Stimulated activated CD4-positive, alpha-beta T cell treated with anti-CD3 and anti-CD28 coated beads, Interleukin-12 subunit alpha, Interleukin-12 subunit beta, amount 100 ng/mL, for 48 hours (primary cell): ENCODE measurements at regions not wholly inside any gene's neighbourhood (a gene's known extent, or its start where the extent isn't known, plus 50 kb on each side); places are given as distances from the start of the nearest gene placed in this dataset.
"Not testable (repeated sequence)": the region's sequence is repeated elsewhere in the genome, so short reads cannot be mapped to it uniquely, and the experiment has no call there.

ENCODE experiments used
- DNase-seq, 3 donors: peaks; one replicate each; pipeline ENCODE4 v3.0.0-alpha.2; 2020; ENCODE audit warnings: low read depth in 2 of 3, low spot score in 1 of 3

- DNase-seq, result no peak
Observed at GRCh38 chr5:124515497-124516245, 230.8 kb downstream of the ZNF608 start.

- DNase-seq, result no peak
Observed at GRCh38 chr5:124514956-124515355, 231.5 kb downstream of the ZNF608 start.

GRCh38 chr5:124512952-124513632, 233.3 kb downstream of the ZNF608 start:
- DNase-seq, result no peak

DNA sequence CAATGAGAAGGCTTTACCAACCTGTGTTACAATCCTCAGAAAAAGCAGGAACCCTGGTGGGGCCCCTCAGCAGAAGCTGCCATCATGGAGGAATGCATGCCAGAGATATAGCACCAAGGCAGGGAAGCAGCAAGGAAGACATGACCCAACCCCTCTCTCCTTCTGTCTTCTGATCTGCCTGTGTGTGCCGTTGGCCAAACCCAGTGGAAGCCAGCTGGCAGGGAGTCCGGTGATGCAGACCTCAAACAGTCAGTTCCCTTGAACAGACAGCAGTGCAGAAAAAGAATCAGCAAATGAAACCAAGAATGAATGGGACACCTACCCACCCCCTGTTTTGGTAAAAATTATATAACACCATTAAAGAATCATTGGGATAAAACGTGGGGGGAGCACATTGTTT, 234.2 kb downstream of the ZNF608 start:
- no peak for DNase-seq

GRCh38 chr5:124511791-124512190, 234.6 kb downstream of the ZNF608 start:
- no peak for DNase-seq

GRCh38 chr5:124507688-124508087, 238.8 kb downstream of the ZNF608 start:
- no peak for DNase-seq

GRCh38 chr5:124504081-124504916, 242.1 kb downstream of the ZNF608 start:
- no peak for DNase-seq

- no peak for DNase-seq
Observed at GRCh38 chr5:124502551-124502950, 243.9 kb downstream of the ZNF608 start.

- not testable (repeated sequence) for DNase-seq
Observed at GRCh38 chr5:124499818-124500217, 246.6 kb downstream of the ZNF608 start.

- not testable (repeated sequence) for DNase-seq
Observed at GRCh38 chr5:124496968-124497367, 249.5 kb downstream of the ZNF608 start.

GRCh38 chr5:124494540-124495116, 251.8 kb downstream of the ZNF608 start:
- DNase-seq, result no peak

- DNase-seq, result no peak
Observed at GRCh38 chr5:124492444-124493224, 253.8 kb downstream of the ZNF608 start.

GRCh38 chr5:124490315-124490714, 256.1 kb downstream of the ZNF608 start:
- not testable (repeated sequence) for DNase-seq

DNA sequence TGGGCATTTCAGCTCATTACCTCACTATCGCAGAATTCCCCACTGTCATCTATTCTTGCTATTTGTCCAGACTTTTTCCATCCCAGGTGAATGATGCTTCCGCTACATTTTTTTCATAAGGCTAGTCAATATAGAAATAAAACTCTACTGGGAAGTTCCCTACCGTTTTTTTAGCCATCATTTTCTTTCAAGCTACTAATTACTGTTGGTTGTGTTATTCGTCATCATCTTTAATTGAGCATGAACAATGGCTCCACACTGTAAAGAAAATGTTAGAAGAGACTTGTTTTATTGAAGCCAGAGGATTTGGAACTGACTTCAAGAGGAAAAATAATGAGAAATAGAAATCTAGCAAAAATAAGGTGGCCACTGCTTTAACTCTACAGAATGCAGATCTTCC, 265.0 kb downstream of the ZNF608 start:
- DNase-seq, result no peak

DNA sequence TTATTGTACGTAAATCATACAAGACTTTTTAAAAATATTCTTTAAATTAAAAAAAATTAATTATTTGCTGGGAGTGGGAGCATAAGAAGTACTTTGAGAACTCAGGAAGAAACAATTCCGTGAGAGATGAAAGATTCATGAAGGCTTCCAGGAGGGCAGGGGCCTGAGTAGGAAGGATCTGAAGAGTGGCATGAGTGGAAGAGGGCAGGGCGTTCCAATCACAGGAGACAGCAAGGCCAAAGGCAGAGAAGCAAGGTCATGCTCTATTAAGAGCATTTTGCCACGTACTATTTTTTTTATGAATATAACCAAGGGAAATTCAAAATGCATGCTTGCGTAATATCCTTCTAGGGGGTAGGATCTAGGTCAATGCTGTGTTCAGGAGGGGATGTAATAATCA, 265.5 kb downstream of the ZNF608 start:
- DNase-seq, result no peak

DNA sequence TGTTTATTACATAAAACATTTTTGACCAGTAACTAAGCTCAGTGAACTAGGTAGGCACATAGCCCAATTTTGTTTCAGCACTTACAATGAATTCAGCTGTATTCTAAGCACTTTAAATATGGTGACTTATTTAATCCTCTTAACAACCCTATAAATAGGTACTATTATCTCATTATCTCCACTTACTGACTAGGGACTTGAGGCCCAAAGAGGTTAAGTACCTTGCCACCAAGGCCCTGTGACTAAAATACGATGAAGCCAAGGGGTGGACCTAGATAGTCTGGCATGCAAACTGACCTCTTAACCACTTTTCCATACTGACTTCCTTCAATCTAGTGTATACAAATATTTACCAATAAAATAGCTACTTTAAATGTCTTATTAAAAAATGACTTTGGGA, 266.4 kb downstream of the ZNF608 start:
- DNase-seq, result no peak

DNA sequence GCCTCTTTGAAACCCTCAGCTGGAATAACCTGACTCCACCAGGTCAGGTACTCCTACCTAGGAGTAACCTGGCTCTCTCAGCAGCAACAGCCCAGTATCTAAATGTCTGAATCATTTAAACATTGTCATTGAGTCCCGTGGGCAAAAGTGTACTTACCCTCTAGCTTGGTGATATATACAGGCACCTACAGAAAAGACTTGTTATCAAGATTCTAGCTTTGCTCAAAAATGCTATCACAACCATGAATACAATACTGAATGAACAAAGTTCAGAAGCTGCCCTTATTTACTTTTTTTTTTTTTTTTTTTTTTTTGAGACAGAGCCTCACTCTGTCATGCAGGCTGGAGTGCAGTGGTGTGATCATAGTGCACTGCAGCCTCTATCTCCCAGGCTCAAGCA, 268.2 kb downstream of the ZNF608 start:
- DNase-seq, result no peak

GRCh38 chr5:124477577-124477976, 268.9 kb downstream of the ZNF608 start:
- DNase-seq, result no peak

DNA sequence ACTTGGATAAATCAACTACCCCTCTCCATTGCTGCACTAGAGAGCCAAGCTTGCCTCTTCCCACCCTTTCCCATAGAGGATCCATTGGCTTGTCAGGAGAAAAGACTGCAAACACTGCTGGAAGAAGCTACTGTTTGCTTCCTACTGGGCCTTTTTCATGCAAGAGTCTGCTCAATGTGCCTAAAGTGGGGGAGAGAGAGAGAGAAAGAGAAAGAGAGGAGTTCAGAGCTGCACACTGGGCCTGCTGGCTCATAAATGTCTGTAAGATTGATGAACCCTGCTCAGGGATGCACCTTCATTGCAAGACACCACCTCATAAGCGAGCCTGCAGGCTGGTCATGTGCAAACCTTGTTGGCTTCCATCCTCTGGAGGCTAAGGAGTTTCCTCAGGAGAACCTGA, 269.4 kb downstream of the ZNF608 start:
- DNase-seq, result no peak

DNA sequence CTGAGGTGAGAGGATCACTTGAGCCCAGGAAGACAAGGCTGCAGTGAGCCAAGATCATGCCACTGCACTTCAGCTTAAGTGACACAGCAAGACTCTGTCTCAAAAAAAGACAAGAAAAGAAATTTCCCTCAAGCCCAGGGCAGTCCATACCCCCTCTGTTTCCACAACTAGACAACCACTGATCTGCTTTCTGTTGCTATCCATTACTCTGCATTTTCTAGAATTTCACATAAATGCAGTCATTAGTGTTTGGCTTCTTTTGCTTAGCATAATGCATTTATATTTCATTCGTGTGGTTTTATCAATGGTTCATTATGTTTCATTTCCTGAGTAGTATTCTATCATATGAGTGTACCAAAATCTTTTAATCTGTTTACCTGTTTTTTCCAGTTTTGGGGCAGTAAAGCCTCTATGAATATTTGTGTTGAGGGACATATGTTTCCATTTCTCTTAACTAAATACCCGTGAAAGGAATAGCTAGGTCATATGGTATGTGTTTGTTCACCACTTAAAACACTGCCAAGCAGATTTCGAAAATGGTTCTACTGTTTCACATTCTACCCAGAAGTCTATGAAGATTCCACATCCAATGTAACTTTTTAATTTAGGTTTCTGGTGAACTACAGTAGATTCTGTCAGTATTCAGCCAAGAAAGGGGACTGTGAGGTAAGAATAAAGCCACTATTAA, 271.8 kb downstream of the ZNF608 start:
- DNase-seq, result no peak
